Astrocyte of the spinal cord (primary cell): ENCODE measurements at regions not wholly inside any gene's neighbourhood (a gene's known extent, or its start where the extent isn't known, plus 50 kb on each side); places are given as distances from the start of the nearest gene placed in this dataset.
"Not testable (repeated sequence)": the region's sequence is repeated elsewhere in the genome, so short reads cannot be mapped to it uniquely, and the experiment has no call there.

Experiments
- DNase-seq: peaks from one replicate; pipeline ENCODE4 v3.0.0; 2011; ENCODE audit warnings: low read depth, low spot score
- H3K4me3 ChIP-seq: 2 replicates; pipeline ENCODE4 v1.5.1; 2011; ENCODE audit warnings: low read depth, mild to moderate bottlenecking, low read length, moderate library complexity
- CTCF ChIP-seq: IDR thresholded peaks from 2 replicates; pipeline ENCODE4 v1.5.1; 2012; ENCODE audit warnings: low read depth, mild to moderate bottlenecking, low read length, inconsistent platforms
- in situ Hi-C: cut with HindIII; loops from 2 replicates; pipeline ENCODE4 v1.10.0; 2017; ENCODE audit warnings: low sequenced_read_pairs

GRCh38 chr14:44392984-44393383, 114.1 kb downstream of the FSCB start:
- H3K4me3 ChIP-seq, result no peak overlapping the region
- in situ Hi-C loops, result no loop called here
- DNase-seq, result no peak
- TF ChIP-seq CTCF, result no peak

- DNase-seq, result no peak
- in situ Hi-C loops, result no loop called here
- no peak for TF ChIP-seq CTCF
- H3K4me3 ChIP-seq, result no peak overlapping the region
These were observed 118.8 kb downstream of the FSCB start for GRCh38 chr14:44388306-44388705.

- in situ Hi-C loops, result no loop called here
- TF ChIP-seq CTCF, result no peak
- H3K4me3 ChIP-seq, result no peak overlapping the region
- no peak for DNase-seq
These were observed 121.2 kb downstream of the FSCB start for GRCh38 chr14:44385906-44386305.

- in situ Hi-C loops, DNase-seq: not testable (repeated sequence)
These were observed 121.8 kb downstream of the FSCB start for GRCh38 chr14:44385296-44385695.

GRCh38 chr14:44384601-44385293, 122.3 kb downstream of the FSCB start:
- in situ Hi-C loops, H3K4me3 ChIP-seq: not testable (repeated sequence)

More at GRCh38 chr14:44385296-44385695, 121.8 kb downstream of the FSCB start:
- H3K4me3 ChIP-seq, result not testable (repeated sequence)

GRCh38 chr14:44384093-44384492, 123.0 kb downstream of the FSCB start:
- no peak for DNase-seq
- no peak overlapping the region for H3K4me3 ChIP-seq
- in situ Hi-C loops, result no loop called here
- TF ChIP-seq CTCF, result no peak

More at GRCh38 chr14:44384601-44385293, 122.3 kb downstream of the FSCB start:
- not testable (repeated sequence) for DNase-seq

GRCh38 chr14:44383636-44384035, 123.4 kb downstream of the FSCB start:
- no peak for DNase-seq
- in situ Hi-C loops, result no loop called here
- TF ChIP-seq CTCF, result no peak
- no peak overlapping the region for H3K4me3 ChIP-seq
